K562 (cell line): ENCODE measurements at regions not wholly inside any gene's neighbourhood (a gene's known extent, or its start where the extent isn't known, plus 50 kb on each side); places are given as distances from the start of the nearest gene placed in this dataset.

Experiments
- CAMTA2 ChIP-seq: fragments of 250-450 bp; sonication (Bioruptor Pico); conservative IDR thresholded peaks from 2 replicates; pipeline ENCODE4 v1.5.1; 2022
- CTCF ChIP-seq, 3 experiments: IDR thresholded peaks in 2 of 3; conservative IDR thresholded peaks in 1 of 3; 2 replicates each; pipeline ENCODE4 v1.5.1; 2011 to 2012; ENCODE audit warnings: low read length in 3 of 3, mild to moderate bottlenecking in 3 of 3, control low read depth in 2 of 3, improper control_type of control experiment in 1 of 3, inconsistent platforms in 1 of 3, low read depth in 1 of 3, mixed read lengths in 1 of 3, moderate library complexity in 1 of 3; ENCODE audit not compliant: insufficient read depth in 2 of 3

GRCh38 chr13:104553186-104553585 is 1487.0 kb upstream of the SLC10A2 start:
- no peak for TF ChIP-seq CTCF (IDR thresholded peaks at IDR 0.05 in 2 of 3, conservative IDR thresholded peaks at IDR 0.05 in 1 of 3; ENCODE audit: insufficient read depth in 2 of 3, low read depth in 1 of 3, low read length in 3 of 3)
- TF ChIP-seq CAMTA2 (CRISPR knock-in tag) = no peak
